Activated T-cell treated with anti-CD3 and anti-CD28 coated beads, Interleukin-2, amount 50 U/mL, for 72 hours (primary cell): ENCODE measurements at regions not wholly inside any gene's neighbourhood (a gene's known extent, or its start where the extent isn't known, plus 50 kb on each side); places are given as distances from the start of the nearest gene placed in this dataset.

ENCODE experiments used
- ATAC-seq, 2 donors: fragments of 150-1000 bp; cut with Tn5 transposase; replicated peaks in 1 of 2; 2 replicates each; pipeline ENCODE4 v1.10.0; 2021; ENCODE audit warnings: moderate library complexity in 2 of 2, mild to moderate bottlenecking in 1 of 2
- DNase-seq, 2 donors: peaks; one replicate each; pipeline ENCODE4 v3.0.0; 2021 to 2022; ENCODE audit warnings: mixed read lengths in 1 of 2
- H3K27ac Mint-ChIP-seq: one replicate; pipeline ENCODE4 v1.8.0; 2022; ENCODE audit warnings: mild to moderate bottlenecking, moderate library complexity, mixed read lengths
- H3K27me3 Mint-ChIP-seq: one replicate; pipeline ENCODE4 v1.8.0; 2022; ENCODE audit warnings: low read depth, mixed read lengths
- H3K36me3 Mint-ChIP-seq, 2 donors: one replicate each; pipeline ENCODE4 v1.8.0; 2022; ENCODE audit warnings: mixed read lengths in 2 of 2, mild to moderate bottlenecking in 1 of 2; ENCODE audit not compliant: insufficient read depth in 2 of 2
- H3K4me1 Mint-ChIP-seq: one replicate; pipeline ENCODE4 v1.8.0; 2022; ENCODE audit warnings: low read depth, mixed read lengths
- H3K4me3 Mint-ChIP-seq, 2 donors: one replicate each; pipeline ENCODE4 v1.8.0; 2022; ENCODE audit warnings: mild to moderate bottlenecking in 2 of 2, mixed read lengths in 2 of 2, moderate library complexity in 2 of 2
- H3K9me3 Mint-ChIP-seq, 2 donors: one replicate each; pipeline ENCODE4 v1.8.0; 2022; ENCODE audit warnings: mixed read lengths in 2 of 2

- H3K27me3 Mint-ChIP-seq, result no peaks in the 10 kb centered on the region
- no peak for DNase-seq
- peak overlapping the region; percentile 50 for H3K27ac Mint-ChIP-seq
- peaks cover 10 to 19% of the 10 kb centered on the region in 2 donors for H3K36me3 Mint-ChIP-seq
- H3K4me3 Mint-ChIP-seq, result no peak overlapping the region
- peaks cover 68% of the 10 kb centered on the region for H3K4me1 Mint-ChIP-seq
- ATAC-seq, result no peak
- H3K9me3 Mint-ChIP-seq, result peaks cover 3 to 6% of the 10 kb centered on the region in 2 donors
Measured at GRCh38 chr6:24987446-24988115, 51.8 kb upstream of the RIPOR2 start.

DNA sequence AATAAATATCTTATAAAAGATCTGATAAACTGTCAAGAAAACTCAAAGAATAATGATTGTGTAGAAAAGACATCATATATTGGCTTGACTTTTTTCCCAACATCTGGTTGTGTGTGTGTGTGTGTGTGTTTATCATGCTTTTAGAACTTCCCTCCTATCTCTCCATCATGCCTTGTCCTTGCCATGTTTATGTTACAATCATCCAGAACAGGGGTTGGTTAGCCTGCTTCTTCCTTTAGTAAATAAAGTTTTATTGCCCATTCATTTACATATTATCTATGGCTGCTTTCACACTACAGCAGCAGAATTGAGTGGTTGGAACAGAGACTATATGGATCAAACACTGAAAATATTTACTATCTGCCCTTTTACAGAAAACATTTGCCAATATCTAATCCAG, 52.8 kb upstream of the RIPOR2 start:
- Mint-ChIP-seq H3K9me3 (peaks cover 3 to 8% of the 10 kb centered on the region in 2 donors), H3K4me1 (peaks cover 58% of the 10 kb centered on the region), H3K4me3 (no peak overlapping the region), H3K27ac (peak overlapping the region; percentile 43), H3K36me3 (peaks cover 10 to 19% of the 10 kb centered on the region in 2 donors), H3K27me3 (no peaks in the 10 kb centered on the region)
- no peak for ATAC-seq
- DNase-seq, result no peak

DNA sequence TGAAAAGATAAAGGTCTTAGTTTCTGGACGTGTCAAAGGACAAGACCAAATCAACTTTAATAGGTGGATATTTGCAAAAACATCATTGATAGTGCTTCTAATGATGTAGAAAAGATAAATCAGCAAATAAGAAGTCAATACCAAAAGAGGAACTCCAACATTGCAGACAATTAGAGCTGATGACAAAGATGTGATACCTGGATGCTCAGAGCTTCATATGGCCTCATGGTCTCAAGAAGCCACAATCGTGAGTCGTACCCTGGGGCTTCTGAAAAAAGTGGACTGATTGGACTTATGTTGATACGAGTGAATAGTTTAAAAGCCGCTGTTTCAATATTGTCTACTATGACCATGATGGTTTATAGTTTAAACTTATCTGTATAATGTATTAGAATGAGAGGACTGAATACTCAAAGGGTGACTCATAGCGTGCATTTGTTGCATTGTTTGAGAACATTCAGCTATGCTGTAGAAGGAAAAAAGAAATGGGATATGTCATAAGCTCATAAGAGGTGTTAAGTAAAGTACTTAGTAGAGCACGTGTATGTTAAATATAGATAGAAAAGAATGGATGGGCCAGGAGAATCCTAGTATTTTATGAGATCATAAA, 54.6 kb upstream of the RIPOR2 start:
- ATAC-seq (no peak), DNase-seq (no peak)
- no peaks in the 10 kb centered on the region for H3K27me3 Mint-ChIP-seq
- peaks cover 3 to 8% of the 10 kb centered on the region in 2 donors for H3K9me3 Mint-ChIP-seq
- H3K27ac Mint-ChIP-seq, result peak overlapping the region; percentile 80
- H3K4me3 Mint-ChIP-seq, result peak overlapping the region in 1 of 2 donors; percentile 25
- H3K4me1 Mint-ChIP-seq, result peaks cover 61% of the 10 kb centered on the region
- peaks cover 10 to 19% of the 10 kb centered on the region in 2 donors for H3K36me3 Mint-ChIP-seq

DNA sequence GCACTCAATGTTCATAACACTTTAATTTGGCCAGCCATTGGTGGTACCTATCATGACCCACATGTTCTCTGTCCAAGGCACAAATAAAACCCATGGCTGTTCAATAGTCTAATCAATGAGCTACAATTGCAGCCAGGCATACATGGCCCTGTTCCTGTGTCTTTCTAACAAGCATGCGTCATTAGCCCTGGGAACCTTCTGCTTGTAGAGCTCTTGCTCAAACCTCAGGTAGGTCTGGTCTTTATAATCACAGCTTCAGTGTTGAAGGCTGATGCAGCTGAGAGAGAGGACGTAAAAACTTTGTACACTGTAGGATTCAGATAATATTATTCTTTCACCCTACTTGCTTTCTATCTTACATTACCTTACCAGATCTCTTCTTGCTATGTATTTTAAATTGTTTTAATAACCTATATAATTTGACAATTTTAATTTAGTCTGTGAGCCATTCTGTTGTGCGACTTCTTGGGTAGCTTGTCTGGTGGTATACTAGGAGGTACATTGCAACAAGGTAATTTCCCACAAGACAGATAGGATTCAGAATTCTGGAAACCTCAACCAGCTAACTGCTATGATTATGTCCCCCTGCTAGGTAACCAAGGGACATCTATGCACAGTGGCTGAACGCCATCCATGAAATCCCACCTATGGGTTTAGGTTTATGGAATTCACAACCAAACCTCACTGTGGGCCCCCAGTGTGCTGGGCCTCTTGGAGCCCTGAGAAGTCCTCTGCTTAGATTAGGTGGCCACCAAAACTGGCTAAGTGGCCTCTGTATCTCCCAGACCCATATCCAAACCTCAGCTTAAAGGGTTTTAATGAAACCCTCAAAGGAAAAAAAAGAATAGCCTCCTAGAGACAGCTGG, 55.4 kb upstream of the RIPOR2 start:
- Mint-ChIP-seq H3K4me1 (peaks cover 60% of the 10 kb centered on the region), H3K4me3 (peak overlapping the region; percentile 20 to 23)
- DNase-seq, result no peak

DNA sequence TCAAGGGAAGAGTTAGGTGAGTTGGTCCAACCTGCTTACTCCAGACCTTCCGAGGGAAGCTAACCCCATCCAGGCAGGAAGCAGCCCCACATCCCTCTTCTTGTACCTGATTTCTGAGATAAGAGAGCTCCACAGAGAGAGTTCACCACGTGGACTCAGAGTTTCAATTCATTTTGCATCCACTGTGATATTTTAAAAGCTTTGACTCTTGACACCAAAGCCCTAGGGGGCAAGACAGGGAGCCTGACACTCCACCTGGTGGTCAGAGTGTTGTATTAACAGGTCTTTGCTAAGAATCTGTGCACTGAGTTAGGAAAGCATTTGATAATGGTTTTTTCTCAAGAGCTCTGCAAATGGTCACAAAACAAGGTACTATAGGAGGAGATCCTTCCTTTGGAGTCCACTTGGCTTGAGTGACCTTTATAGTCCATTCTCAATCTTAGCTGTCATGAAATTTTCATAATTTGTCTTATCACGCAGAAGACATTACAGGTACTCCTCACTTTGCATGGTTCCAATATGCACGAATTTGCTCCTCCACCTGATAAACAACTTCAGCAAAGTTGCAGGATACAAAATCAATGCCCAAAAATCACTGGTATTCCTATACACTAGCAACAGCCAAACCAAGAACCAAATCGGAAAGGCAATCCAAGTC, 56.2 kb upstream of the RIPOR2 start:
- Mint-ChIP-seq H3K27me3 (no peaks in the 10 kb centered on the region), H3K36me3 (peaks cover 7 to 13% of the 10 kb centered on the region in 2 donors), H3K4me3 (peak overlapping the region; percentile 20 to 23), H3K4me1 (peaks cover 60% of the 10 kb centered on the region), H3K27ac (peak overlapping the region; percentile 36), H3K9me3 (peaks cover 2 to 5% of the 10 kb centered on the region in 2 donors)
- ATAC-seq (peak; percentile 88 to 95), DNase-seq (peak; percentile 70 to 73)

More for the DNA sequence above, 55.4 kb upstream of the RIPOR2 start:
- H3K27ac Mint-ChIP-seq, result peak overlapping the region; percentile 36
- ATAC-seq, result peak; percentile 20 to 35
- H3K36me3 Mint-ChIP-seq, result peaks cover 10 to 19% of the 10 kb centered on the region in 2 donors
- H3K27me3 Mint-ChIP-seq, result no peaks in the 10 kb centered on the region
- H3K9me3 Mint-ChIP-seq, result peaks cover 3 to 8% of the 10 kb centered on the region in 2 donors

- Mint-ChIP-seq H3K36me3 (peaks cover 2 to 3% of the 10 kb centered on the region in 2 donors), H3K4me3 (no peak overlapping the region), H3K9me3 (peaks cover 0 to 2% of the 10 kb centered on the region in 2 donors), H3K27ac (no peak overlapping the region), H3K4me1 (peaks cover 69% of the 10 kb centered on the region), H3K27me3 (no peaks in the 10 kb centered on the region)
- DNase-seq (no peak), ATAC-seq (no peak)
Measured at GRCh38 chr6:24994812-24995211, 59.1 kb upstream of the RIPOR2 start.

GRCh38 chr6:24995270-24995669, 59.5 kb upstream of the RIPOR2 start:
- no peak for ATAC-seq
- Mint-ChIP-seq H3K36me3 (peaks cover 2 to 3% of the 10 kb centered on the region in 2 donors), H3K4me1 (peaks cover 70% of the 10 kb centered on the region), H3K27me3 (no peaks in the 10 kb centered on the region), H3K9me3 (peaks cover 0 to 2% of the 10 kb centered on the region in 2 donors), H3K4me3 (no peak overlapping the region), H3K27ac (no peak overlapping the region)
- DNase-seq, result no peak

DNA sequence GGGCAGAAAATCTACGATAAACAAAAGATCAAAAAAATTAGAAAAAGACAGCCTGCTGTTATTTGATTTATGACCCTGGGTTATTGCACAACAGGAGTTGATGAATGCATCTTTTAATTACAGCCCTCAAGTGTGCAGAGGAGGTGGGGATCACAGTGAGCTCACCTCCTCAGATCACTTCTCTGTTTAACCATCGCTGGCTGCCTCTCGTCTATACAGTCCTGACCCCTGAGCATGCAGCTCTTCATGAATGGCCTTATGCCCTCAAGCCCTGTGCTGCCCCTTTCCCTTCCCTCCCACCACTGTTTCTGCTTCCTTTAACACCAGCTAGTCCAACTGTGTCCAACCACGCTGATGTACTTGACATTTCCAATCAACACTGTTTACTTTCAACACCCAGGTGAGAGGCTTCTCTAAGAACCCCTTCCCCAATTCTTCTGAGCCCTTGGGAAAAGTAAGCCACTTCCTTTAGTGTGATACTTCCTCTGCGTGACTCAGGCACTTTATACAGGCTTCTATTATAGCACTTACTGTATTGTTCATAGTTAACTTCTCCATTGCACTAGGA, 60.6 kb upstream of the RIPOR2 start:
- Mint-ChIP-seq H3K4me3 (no peak overlapping the region), H3K4me1 (peaks cover 64% of the 10 kb centered on the region), H3K27me3 (no peaks in the 10 kb centered on the region), H3K36me3 (peaks cover 2 to 3% of the 10 kb centered on the region in 2 donors), H3K9me3 (peaks cover 0 to 2% of the 10 kb centered on the region in 2 donors), H3K27ac (no peak overlapping the region)
- ATAC-seq (no peak), DNase-seq (no peak)

GRCh38 chr6:24997231-24997630, 61.5 kb upstream of the RIPOR2 start:
- ATAC-seq, result no peak
- Mint-ChIP-seq H3K4me1 (peaks cover 56% of the 10 kb centered on the region), H3K4me3 (no peak overlapping the region), H3K27me3 (no peaks in the 10 kb centered on the region), H3K9me3 (peaks cover 0 to 2% of the 10 kb centered on the region in 2 donors), H3K27ac (no peak overlapping the region), H3K36me3 (peaks cover 1 to 2% of the 10 kb centered on the region in 2 donors)
- DNase-seq, result no peak

DNA sequence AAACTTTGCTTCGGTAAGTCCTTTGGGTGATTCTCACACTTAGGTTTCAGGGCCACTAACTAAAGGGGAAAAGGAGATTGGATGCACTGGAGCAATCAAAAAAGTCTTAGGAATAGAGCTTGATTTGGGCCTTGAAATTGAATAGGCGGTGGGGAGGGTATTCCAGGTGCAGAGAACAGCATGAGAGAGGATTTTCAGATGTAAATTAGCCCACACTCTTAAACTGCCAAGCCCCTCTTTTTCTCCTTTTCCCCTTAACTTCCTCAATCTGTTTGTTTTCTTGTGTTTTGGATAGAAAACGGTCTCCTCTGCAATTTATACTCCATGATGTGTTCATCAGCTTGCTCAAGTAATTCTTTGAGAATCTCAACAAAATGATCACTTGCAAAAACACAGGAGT, 62.1 kb upstream of the RIPOR2 start:
- Mint-ChIP-seq H3K4me3 (no peak overlapping the region), H3K9me3 (peaks cover 0 to 2% of the 10 kb centered on the region in 2 donors), H3K27me3 (no peaks in the 10 kb centered on the region), H3K27ac (no peak overlapping the region), H3K36me3 (no peaks in the 10 kb centered on the region), H3K4me1 (peaks cover 57% of the 10 kb centered on the region)
- DNase-seq (no peak), ATAC-seq (no peak)

GRCh38 chr6:25002326-25003091, 66.7 kb upstream of the RIPOR2 start:
- Mint-ChIP-seq H3K27me3 (no peaks in the 10 kb centered on the region), H3K4me1 (peaks cover 70% of the 10 kb centered on the region), H3K4me3 (no peak overlapping the region), H3K27ac (no peak overlapping the region), H3K36me3 (no peaks in the 10 kb centered on the region), H3K9me3 (no peaks in the 10 kb centered on the region)
- DNase-seq (no peak), ATAC-seq (no peak)

DNA sequence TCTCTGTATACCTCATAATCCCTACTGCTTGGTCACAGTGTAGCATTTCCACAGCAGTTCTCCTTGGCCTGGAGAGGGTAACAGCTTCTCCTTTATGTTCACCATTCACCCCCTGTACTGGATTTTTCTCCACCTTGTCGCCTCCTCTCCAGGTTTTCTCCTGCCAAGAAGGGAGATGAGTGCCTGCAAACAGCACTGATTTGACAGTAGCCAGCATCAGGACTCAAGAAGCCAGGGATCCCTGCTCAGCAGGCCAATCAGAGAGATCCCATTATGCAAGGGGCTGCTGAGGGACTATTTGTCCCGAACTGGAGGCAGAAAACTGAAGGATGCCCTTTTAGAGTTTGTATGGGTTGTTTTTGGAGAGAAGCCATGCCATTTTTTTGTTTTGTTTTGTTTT, 68.6 kb upstream of the RIPOR2 start:
- no peaks in the 10 kb centered on the region for H3K36me3 Mint-ChIP-seq
- no peak overlapping the region for H3K27ac Mint-ChIP-seq
- no peak for DNase-seq
- peaks cover 76% of the 10 kb centered on the region for H3K4me1 Mint-ChIP-seq
- ATAC-seq, result no peak
- no peaks in the 10 kb centered on the region for H3K9me3 Mint-ChIP-seq
- no peaks in the 10 kb centered on the region for H3K27me3 Mint-ChIP-seq
- H3K4me3 Mint-ChIP-seq, result no peak overlapping the region
